H1 (cell line): ENCODE measurements at regions not wholly inside any gene's neighbourhood (a gene's known extent, or its start where the extent isn't known, plus 50 kb on each side); places are given as distances from the start of the nearest gene placed in this dataset.
A peak's percentile ranks its signal among the peaks of the same experiment; 100 is the strongest.

ENCODE experiments used
- CTCF ChIA-PET: fragments of 300-600 bp; sonication (Branson Sonifier 250); formaldehyde crosslinking; loops from one replicate; lab custom pipeline; 2021; ENCODE audit not compliant: partially characterized antibody; lab: Charles Lee
- POLR2A ChIA-PET: fragments of 300-600 bp; sonication (Branson Sonifier 250); formaldehyde crosslinking; loops from one replicate; lab custom pipeline; 2021; ENCODE audit warnings: inconsistent platforms; ENCODE audit not compliant: partially characterized antibody; lab: Charles Lee
- DNase-seq, 2 experiments: peaks; one replicate each; pipeline versions ENCODE4 v3.0.0 to v3.0.0-alpha.2; 2010 to 2022; ENCODE audit warnings: low spot score in 2 of 2, low read depth in 1 of 2, mixed read lengths in 1 of 2
- FAIRE-seq: peaks from 2 replicates; lab custom pipeline; 2011; peaks lifted over from hg19 to GRCh38; lab: Jason Lieb, UNC
- H2AFZ ChIP-seq: 2 replicates; pipeline ENCODE4 v1.8.1; 2012; ENCODE audit warnings: low read length, inconsistent platforms
- H2AK5ac ChIP-seq: 2 replicates; pipeline ENCODE4 v1.6.1; 2013; ENCODE audit warnings: low read depth, low read length
- H2BK120ac ChIP-seq: replicated peaks from 2 replicates; pipeline ENCODE3; 2013; ENCODE audit warnings: low read depth, low read length, inconsistent platforms
- H2BK12ac ChIP-seq: 2 replicates; pipeline ENCODE4 v1.6.1; 2013; ENCODE audit warnings: low read depth, low read length
- H2BK15ac ChIP-seq: 2 replicates; pipeline ENCODE4 v1.6.1; 2013; ENCODE audit warnings: low read length
- H2BK20ac ChIP-seq: 2 replicates; pipeline ENCODE4 v1.6.1; 2013; ENCODE audit warnings: low read length
- H2BK5ac ChIP-seq: 2 replicates; pipeline ENCODE4 v1.6.1; 2013; ENCODE audit warnings: low read depth, low read length
- H3K14ac ChIP-seq: 2 replicates; pipeline ENCODE4 v1.6.1; 2013; ENCODE audit warnings: inconsistent platforms; ENCODE audit not compliant: insufficient read length
- H3K18ac ChIP-seq: 2 replicates; pipeline ENCODE4 v1.6.1; 2013; ENCODE audit warnings: low read length; ENCODE audit errors: extremely low read depth
- H3K23ac ChIP-seq: 2 replicates; pipeline ENCODE4 v1.6.1; 2013; ENCODE audit warnings: inconsistent platforms; ENCODE audit not compliant: insufficient read length
- H3K23me2 ChIP-seq: 2 replicates; pipeline ENCODE4 v1.6.1; 2013; ENCODE audit warnings: low read depth, low read length
- H3K27ac ChIP-seq: 2 replicates; pipeline ENCODE4 v1.6.1; 2011; ENCODE audit warnings: low read depth, low read length, inconsistent platforms
- H3K27me3 ChIP-seq, 4 experiments: replicated peaks in 1 of 4; 1 replicate in 1 of 4; 2 replicates in 3 of 4; pipeline versions ENCODE4 v1.6.1 to v1.8.1; 2011 to 2013; ENCODE audit warnings: low read length in 3 of 4, mild to moderate bottlenecking in 3 of 4, inconsistent platforms in 2 of 4, mixed read lengths in 2 of 4, moderate library complexity in 1 of 4; ENCODE audit not compliant: control insufficient read depth in 3 of 4, insufficient read depth in 3 of 4; ENCODE audit errors: extremely low read depth in 1 of 4
- H3K36me3 ChIP-seq, 4 experiments: 2 replicates each; pipeline versions ENCODE4 v1.6.1 to v1.8.1; 2011 to 2013; ENCODE audit warnings: mild to moderate bottlenecking in 4 of 4, low read length in 3 of 4, moderate library complexity in 2 of 4, control low read depth in 1 of 4, inconsistent platforms in 1 of 4; ENCODE audit not compliant: insufficient read depth in 4 of 4, control insufficient read depth in 2 of 4
- H3K4ac ChIP-seq: replicated peaks from 2 replicates; pipeline ENCODE3; 2013; ENCODE audit warnings: low read length, low read depth, mixed read lengths, inconsistent platforms; ENCODE audit not compliant: insufficient read length
- H3K4me1 ChIP-seq, 4 experiments: replicated peaks in 1 of 4; 1 replicate in 1 of 4; 2 replicates in 3 of 4; pipeline versions ENCODE4 v1.6.1 to v1.8.1; 2011 to 2013; ENCODE audit warnings: low read length in 3 of 4, inconsistent platforms in 2 of 4, mixed read lengths in 1 of 4; ENCODE audit not compliant: insufficient read depth in 4 of 4, control insufficient read depth in 3 of 4
- H3K4me2 ChIP-seq, 2 experiments: 2 replicates each; pipeline versions ENCODE4 v1.6.1 to v1.8.1; 2011 to 2013; ENCODE audit warnings: low read depth in 2 of 2, low read length in 2 of 2, control low read depth in 1 of 2, inconsistent platforms in 1 of 2, mild to moderate bottlenecking in 1 of 2; ENCODE audit not compliant: insufficient read depth in 1 of 2
- H3K4me3 ChIP-seq, 4 experiments: fragments of 200-600, 300-600 bp in 1 of 4; sonication (generic), shearing (Covaris generic), sonication (Bioruptor Twin) in 1 of 4; 2 replicates each; pipeline versions ENCODE4 v1.5.1 to v1.8.1; 2011 to 2016; ENCODE audit warnings: low read length in 4 of 4, low read depth in 3 of 4, control low read depth in 2 of 4, inconsistent platforms in 2 of 4, mild to moderate bottlenecking in 2 of 4, mixed read lengths in 1 of 4, moderate library complexity in 1 of 4; ENCODE audit not compliant: insufficient read depth in 2 of 4; ENCODE audit errors: extremely low read depth in 1 of 4
- H3K56ac ChIP-seq: replicated peaks from 2 replicates; pipeline ENCODE3; 2013; ENCODE audit warnings: low read depth, mild to moderate bottlenecking, mixed read lengths, low read length, inconsistent platforms; ENCODE audit not compliant: insufficient read length
- H3K79me1 ChIP-seq: 2 replicates; pipeline ENCODE4 v1.6.1; 2013; ENCODE audit warnings: low read depth, low read length, control low read depth
- H3K79me2 ChIP-seq, 2 experiments: 2 replicates each; pipeline versions ENCODE4 v1.6.1 to v1.8.1; 2012 to 2013; ENCODE audit warnings: low read length in 2 of 2, mild to moderate bottlenecking in 2 of 2, inconsistent platforms in 1 of 2; ENCODE audit not compliant: insufficient read depth in 2 of 2, control insufficient read depth in 1 of 2
- H3K9ac ChIP-seq, 4 experiments: replicated peaks in 1 of 4; 1 replicate in 1 of 4; 2 replicates in 3 of 4; pipeline versions ENCODE4 v1.6.1 to v1.8.1; 2011 to 2013; ENCODE audit warnings: low read depth in 3 of 4, low read length in 3 of 4, control low read depth in 2 of 4, mild to moderate bottlenecking in 2 of 4, moderate library complexity in 2 of 4, inconsistent platforms in 1 of 4; ENCODE audit errors: extremely low read depth in 1 of 4
- H3K9me3 ChIP-seq, 2 experiments: 2 replicates each; pipeline versions ENCODE4 v1.6.1 to v1.8.1; 2012 to 2013; ENCODE audit warnings: mild to moderate bottlenecking in 2 of 2, moderate library complexity in 2 of 2, control low read depth in 1 of 2, inconsistent platforms in 1 of 2, low read depth in 1 of 2, low read length in 1 of 2, mixed read lengths in 1 of 2; ENCODE audit not compliant: insufficient read depth in 2 of 2
- H4K20me1 ChIP-seq, 2 experiments: replicated peaks in 1 of 2; 2 replicates each; pipeline versions ENCODE3 to v1.8.1; 2011 to 2013; ENCODE audit warnings: inconsistent platforms in 2 of 2, low read length in 2 of 2, mild to moderate bottlenecking in 1 of 2; ENCODE audit not compliant: insufficient read depth in 2 of 2, control insufficient read depth in 1 of 2
- H4K5ac ChIP-seq: 2 replicates; pipeline ENCODE4 v1.6.1; 2013; ENCODE audit warnings: low read length, low read depth, mixed read lengths, inconsistent platforms; ENCODE audit not compliant: insufficient read length
- H4K8ac ChIP-seq: 2 replicates; pipeline ENCODE4 v1.8.0; 2013; ENCODE audit warnings: mild to moderate bottlenecking, moderate library complexity, low read length, inconsistent platforms; ENCODE audit not compliant: insufficient read depth; ENCODE audit errors: extremely low read depth
- H4K91ac ChIP-seq: replicated peaks from 2 replicates; pipeline ENCODE3; 2013; ENCODE audit warnings: low read length, mixed read lengths, inconsistent platforms; ENCODE audit not compliant: insufficient read length
- ASH2L ChIP-seq: fragments of 200-600, 300-600 bp; sonication (generic); IDR thresholded peaks from one replicate; pipeline ENCODE4 v1.7.1; 2017; ENCODE audit warnings: low read length
- CBX5 ChIP-seq: fragments of 300-800, 300-1000 bp; sonication (generic); IDR thresholded peaks from 2 replicates; pipeline ENCODE4 v1.7.1; 2016; ENCODE audit warnings: antibody characterized with exemption, low read length, low read depth
- CTBP2 ChIP-seq: IDR thresholded peaks from 2 replicates; pipeline ENCODE4 v1.7.0; 2011; ENCODE audit warnings: borderline replicate concordance, mild to moderate bottlenecking, moderate library complexity, mixed read lengths, low read length; ENCODE audit not compliant: insufficient read depth, insufficient read length
- E2F6 ChIP-seq: IDR thresholded peaks from 2 replicates; pipeline ENCODE4 v1.6.1; 2012; ENCODE audit warnings: inconsistent platforms
- EGR1 ChIP-seq: IDR thresholded peaks from 2 replicates; pipeline ENCODE4 v1.6.1; 2011; ENCODE audit warnings: low read depth, low read length, borderline replicate concordance
- GABPA ChIP-seq: IDR thresholded peaks from 2 replicates; pipeline ENCODE4 v1.6.1; 2011; ENCODE audit warnings: mild to moderate bottlenecking, low read length, moderate library complexity, borderline replicate concordance; ENCODE audit not compliant: insufficient read depth
- POU5F1 ChIP-seq: IDR thresholded peaks from 2 replicates; pipeline ENCODE4 v1.6.1; 2011; ENCODE audit warnings: low read depth, mild to moderate bottlenecking, low read length, moderate library complexity
- RAD21 ChIP-seq, 2 experiments: IDR thresholded peaks in 1 of 2; conservative IDR thresholded peaks in 1 of 2; 2 replicates each; pipeline ENCODE4 v1.6.1; 2011; ENCODE audit warnings: low read depth in 2 of 2, low read length in 2 of 2, improper control_type of control experiment in 1 of 2, inconsistent platforms in 1 of 2, mild to moderate bottlenecking in 1 of 2, moderate library complexity in 1 of 2
- SP1 ChIP-seq: IDR thresholded peaks from 2 replicates; pipeline ENCODE4 v1.6.1; 2011; ENCODE audit warnings: low read depth, low read length
- WGBS, 2 experiments: shearing (Covaris generic) in 1 of 2; methylation state at CpG; one replicate each; pipeline versions ENCODE4 v1.1.6 to v1.1.7; 2013 to 2015; ENCODE audit warnings: low lambda C conversion rate in 2 of 2, mixed read lengths in 2 of 2, inconsistent platforms in 1 of 2, low coverage in 1 of 2, missing lambda C conversion rate in 1 of 2; ENCODE audit not compliant: insufficient replicate concordance in 2 of 2, insufficient coverage in 1 of 2, insufficient read length in 1 of 2; ENCODE audit errors: extremely low coverage in 1 of 2, missing lambda C conversion rate in 1 of 2; 5-methylcytosine and 5-hydroxymethylcytosine counted together

- Histone ChIP-seq H3K27me3 (peaks cover 19 to 41% (median 34%) of the 10 kb centered on the region in 4 experiments), H3K4me1 (peaks cover 2 to 15% (median 8%) of the 10 kb centered on the region in 4 experiments; a peak in 5 of 7 replicates), H2AFZ (peak overlapping the region; percentile 78; the same call in 1 of the 2 replicates), H2BK120ac (no peak overlapping the region), H3K27ac (no peak overlapping the region), H3K56ac (no peak overlapping the region), H3K4me3 (peak overlapping the region; percentile 29 to 67 (median 49)), H3K79me2 (no peaks in the 10 kb centered on the region), H3K9me3 (no peaks in the 10 kb centered on the region), H4K20me1 (peaks cover 2 to 5% of the 10 kb centered on the region in 2 experiments), H3K79me1 (no peaks in the 10 kb centered on the region), H3K14ac (no peak overlapping the region), H2BK20ac (no peak overlapping the region), H4K8ac (no peak overlapping the region), H3K4me2 (peak overlapping the region; percentile 85 to 90), H3K23me2 (peaks cover 11% of the 10 kb centered on the region; the same call in 1 of the 2 replicates), H2AK5ac (no peak overlapping the region), H2BK5ac (no peak overlapping the region), H4K91ac (no peak overlapping the region), H3K36me3 (no peaks in the 10 kb centered on the region), H4K5ac (no peak overlapping the region), H2BK15ac (no peak overlapping the region), H3K9ac (no peak overlapping the region), H2BK12ac (0 out of 2 replicates have a peak overlapping the region, but pooled peaks have one; percentile 75), H3K4ac (no peak overlapping the region), H3K18ac (peak overlapping the region; percentile 32; the same call in 1 of the 2 replicates), H3K23ac (no peak overlapping the region)
- ChIA-PET CTCF (interaction anchor here (0.5 to 5.5 kb wide), 38 partner anchors 8 to 777 kb away, joined by 3 to 74 read pairs (median 4); partner anchors contain the start of gene PRR20G), POLR2A (interaction anchor here (0.9 to 1.5 kb wide), 2 partner anchors 91 to 410 kb away, joined by 3 read pairs; no protein-coding TSS in a partner anchor)
- 2% methylated on average over 32 of the region's 67 CpGs; no CpG with 5 or more reads in 1 of the 2 experiments for WGBS, 2 experiments
- FAIRE-seq (no peak), DNase-seq (peak; percentile 77 to 97)
- TF ChIP-seq POU5F1: no peak
- TF ChIP-seq RAD21 (IDR thresholded peaks at IDR 0.05 in 1 of 2, conservative IDR thresholded peaks at IDR 0.05 in 1 of 2; ENCODE audit: low read depth in 2 of 2, low read length in 2 of 2): peak; percentile 93 to 94
- 0 out of 2 replicates have a peak, but pooled peaks have one; percentile 38 for TF ChIP-seq SP1
- TF ChIP-seq GABPA: peak; percentile 69; the same call in 1 of the 2 replicates
- TF ChIP-seq CBX5: no peak
- TF ChIP-seq E2F6: peak; percentile 44; the same call in 1 of the 2 replicates
- TF ChIP-seq ASH2L: peak; percentile 53
- peak; percentile 80; the same call in 1 of the 2 replicates for TF ChIP-seq EGR1
- peak; percentile 96 for TF ChIP-seq CTBP2
Observed at GRCh38 chr3:127455541-127456450, 134.7 kb downstream of the TPRA1 start.
